ENCODE measurements at regions not wholly inside any gene's neighbourhood (a gene's known extent, or its start where the extent isn't known, plus 50 kb on each side); places are given as distances from the start of the nearest gene placed in this dataset.

DNA sequence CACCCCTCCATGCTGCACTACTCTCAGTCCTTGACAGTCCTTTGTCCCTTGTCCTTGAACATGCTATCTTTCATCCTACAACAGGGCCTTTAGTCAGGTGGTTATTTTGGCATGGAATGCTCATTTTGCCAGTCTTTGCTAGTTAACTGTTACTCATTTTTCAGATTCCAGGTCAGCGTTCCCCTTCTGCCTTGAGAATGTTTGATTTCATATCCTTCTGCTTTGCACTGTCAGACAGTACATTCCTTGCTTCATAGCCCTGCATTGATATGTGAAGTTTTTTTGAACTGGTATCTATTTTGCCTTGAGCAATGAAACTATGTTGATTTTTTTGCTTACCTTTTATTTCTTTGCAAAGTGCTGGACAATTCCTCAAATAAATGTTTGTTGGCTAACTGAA is 638.2 kb upstream of the SEMA6A start:
- TF ChIP-seq, protein P1, sequence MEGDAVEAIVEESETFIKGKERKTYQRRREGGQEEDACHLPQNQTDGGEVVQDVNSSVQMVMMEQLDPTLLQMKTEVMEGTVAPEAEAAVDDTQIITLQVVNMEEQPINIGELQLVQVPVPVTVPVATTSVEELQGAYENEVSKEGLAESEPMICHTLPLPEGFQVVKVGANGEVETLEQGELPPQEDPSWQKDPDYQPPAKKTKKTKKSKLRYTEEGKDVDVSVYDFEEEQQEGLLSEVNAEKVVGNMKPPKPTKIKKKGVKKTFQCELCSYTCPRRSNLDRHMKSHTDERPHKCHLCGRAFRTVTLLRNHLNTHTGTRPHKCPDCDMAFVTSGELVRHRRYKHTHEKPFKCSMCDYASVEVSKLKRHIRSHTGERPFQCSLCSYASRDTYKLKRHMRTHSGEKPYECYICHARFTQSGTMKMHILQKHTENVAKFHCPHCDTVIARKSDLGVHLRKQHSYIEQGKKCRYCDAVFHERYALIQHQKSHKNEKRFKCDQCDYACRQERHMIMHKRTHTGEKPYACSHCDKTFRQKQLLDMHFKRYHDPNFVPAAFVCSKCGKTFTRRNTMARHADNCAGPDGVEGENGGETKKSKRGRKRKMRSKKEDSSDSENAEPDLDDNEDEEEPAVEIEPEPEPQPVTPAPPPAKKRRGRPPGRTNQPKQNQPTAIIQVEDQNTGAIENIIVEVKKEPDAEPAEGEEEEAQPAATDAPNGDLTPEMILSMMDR (conservative IDR thresholded peaks at IDR 0.05), result no peak
- no peak for TF ChIP-seq EZH2 (IDR thresholded peaks at IDR 0.05; ENCODE audit: low read depth)
